SK-N-MC (cell line): ENCODE measurements at regions not wholly inside any gene's neighbourhood (a gene's known extent, or its start where the extent isn't known, plus 50 kb on each side); places are given as distances from the start of the nearest gene placed in this dataset.

Source experiments
- EZH2 ChIP-seq: fragments of 200-600 bp; sonication (generic); IDR thresholded peaks from one replicate; pipeline ENCODE4 v1.6.1; 2017; ENCODE audit warnings: antibody characterized with exemption
- FOXP2 ChIP-seq: optimal IDR thresholded peaks from 2 replicates; pipeline ENCODE3; 2011; ENCODE audit warnings: mild to moderate bottlenecking, moderate library complexity; ENCODE audit not compliant: insufficient read depth; ENCODE audit errors: extremely low read length, control extremely low read depth
- POLR2AphosphoS5 ChIP-seq: IDR thresholded peaks from 2 replicates; pipeline ENCODE4 v1.6.1; 2012; ENCODE audit warnings: mild to moderate bottlenecking, low read depth, low read length, borderline replicate concordance

GRCh38 chr20:60402189-60403058 is 444.2 kb downstream of the CDH26 start:
- TF ChIP-seq FOXP2, result no peak
- TF ChIP-seq POLR2AphosphoS5, result no peak
- TF ChIP-seq EZH2, result no peak
